ENCODE measurements at regions not wholly inside any gene's neighbourhood (a gene's known extent, or its start where the extent isn't known, plus 50 kb on each side); places are given as distances from the start of the nearest gene placed in this dataset.

DNA sequence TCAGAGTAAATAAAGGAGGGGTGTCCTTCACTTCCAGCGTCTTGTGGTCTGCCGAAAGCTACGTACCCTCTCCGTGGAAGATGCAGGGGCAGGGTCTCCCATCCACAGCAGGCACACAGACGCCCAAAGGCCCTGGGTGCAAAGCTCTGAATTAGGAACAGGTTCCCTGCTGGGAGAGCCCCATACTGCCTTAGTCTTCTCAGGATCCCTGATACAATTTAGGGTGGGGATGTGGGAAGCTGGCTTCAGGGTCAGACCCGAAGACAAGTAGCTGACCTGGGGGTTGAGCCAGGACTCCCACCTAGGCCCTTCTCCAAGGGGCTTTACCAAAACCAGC lies 74.1 kb downstream of the TTLL2 start:
- TF ChIP-seq CTCF (IDR thresholded peaks at IDR 0.05 in 2 of 3, conservative IDR thresholded peaks at IDR 0.05 in 1 of 3; ENCODE audit: borderline replicate concordance in 1 of 3, insufficient read depth in 1 of 3, low read depth in 2 of 3, low read length in 2 of 3) (no peak), POLR2A (IDR thresholded peaks at IDR 0.05; ENCODE audit: borderline replicate concordance, extremely low read depth, insufficient read depth, insufficient read length) (no peak), ZNF274 (IDR thresholded peaks at IDR 0.05; ENCODE audit: low read depth, low read length) (no peak), POLR2AphosphoS5 (IDR thresholded peaks at IDR 0.05; ENCODE audit: low read depth, low read length) (no peak), CEBPB (IDR thresholded peaks at IDR 0.05; ENCODE audit: low read depth) (no peak), REST (IDR thresholded peaks at IDR 0.05; ENCODE audit: low read depth) (no peak)

Data from HCT116 (cell line).